Left lung (tissue), 4 donors: ENCODE measurements at regions not wholly inside any gene's neighbourhood (a gene's known extent, or its start where the extent isn't known, plus 50 kb on each side); places are given as distances from the start of the nearest gene placed in this dataset.

ENCODE experiments used
- ATAC-seq: fragments of 200-7000 bp; cut with Tn5 transposase; one replicate; pipeline ENCODE4 v1.9.1; 2020; ENCODE audit warnings: moderate library complexity
- DNase-seq, 4 donors: peaks; one replicate each; pipeline ENCODE4 v3.0.0-alpha.2; 2013 to 2020
- H3K27ac ChIP-seq, 2 donors: fragments of 200-600 bp; sonication (generic) in 1 of 2; one replicate each; pipeline versions ENCODE4 v1.5.0 to v1.8.0; 2020 to 2021
- H3K27me3 ChIP-seq, 2 donors: fragments of 200-600 bp; sonication (generic) in 1 of 2; one replicate each; pipeline versions ENCODE4 v1.5.0 to v1.8.0; 2020 to 2021
- H3K36me3 ChIP-seq, 2 donors: fragments of 200-600 bp; sonication (generic) in 1 of 2; one replicate each; pipeline versions ENCODE4 v1.5.0 to v1.8.0; 2020 to 2021
- H3K4me1 ChIP-seq, 2 donors: fragments of 200-600 bp; one replicate each; pipeline ENCODE4 v1.8.0; 2021
- H3K4me3 ChIP-seq, 2 donors: fragments of 200-600 bp; sonication (generic) in 1 of 2; one replicate each; pipeline versions ENCODE4 v1.5.0 to v1.8.0; 2020 to 2021; ENCODE audit warnings: mild to moderate bottlenecking in 1 of 2
- H3K9me3 ChIP-seq, 2 donors: fragments of 200-600 bp; sonication (generic) in 1 of 2; one replicate each; pipeline versions ENCODE4 v1.5.0 to v1.8.0; 2020 to 2021
- CTCF ChIP-seq, 2 donors: fragments of 200-600 bp; sonication (generic) in 1 of 2; IDR thresholded peaks; one replicate each; pipeline versions ENCODE4 v1.5.0 to v1.8.0; 2021; ENCODE audit warnings: antibody characterized with exemption in 2 of 2
- intact Hi-C, 2 donors: fragments of 100-400 bp; cut with DNase I; formaldehyde crosslinking; loops; one replicate each; pipeline versions ENCODE4 v1.11.2 to v1.14.2; 2022
- donor health status: DM: no; HTN: yes; CAD: no.
- donor health status: DM: no; HTN: no; CAD: no.

- H3K27me3 ChIP-seq, result no peaks in the 10 kb centered on the region
- DNase-seq, result no peak
- no peak for TF ChIP-seq CTCF (IDR thresholded peaks at IDR 0.05)
- intact Hi-C loops, result loop anchor here in 1 of 2 donors (10.0 kb wide), 1 partner anchor 361 kb away; no protein-coding TSS in a partner anchor
- no peaks in the 10 kb centered on the region for H3K36me3 ChIP-seq
- no peak overlapping the region for H3K4me3 ChIP-seq
- no peak for ATAC-seq
- peaks cover 6% of the 10 kb centered on the region in 2 donors for H3K4me1 ChIP-seq
- no peaks in the 10 kb centered on the region for H3K9me3 ChIP-seq
- no peak overlapping the region for H3K27ac ChIP-seq
These were observed 113.1 kb upstream of the ARHGAP42 start for GRCh38 chr11:100573911-100574513.

GRCh38 chr11:100574894-100575769, 112.0 kb upstream of the ARHGAP42 start:
- no peak overlapping the region for H3K4me3 ChIP-seq
- H3K36me3 ChIP-seq, result no peaks in the 10 kb centered on the region
- H3K4me1 ChIP-seq, result peaks cover 6% of the 10 kb centered on the region in 2 donors
- no peaks in the 10 kb centered on the region for H3K27me3 ChIP-seq
- DNase-seq, result peak in 1 of 4 donors; percentile 31
- intact Hi-C loops, result loop anchor here in 1 of 2 donors (10.0 kb wide), 1 partner anchor 360 kb away; no protein-coding TSS in a partner anchor
- no peak overlapping the region for H3K27ac ChIP-seq
- no peaks in the 10 kb centered on the region for H3K9me3 ChIP-seq
- peak; percentile 56 for ATAC-seq
- no peak for TF ChIP-seq CTCF (IDR thresholded peaks at IDR 0.05)

- H3K4me1 ChIP-seq, result peaks cover 6% of the 10 kb centered on the region in 2 donors
- ATAC-seq, result peak; percentile 94
- peak; percentile 37 to 64 for TF ChIP-seq CTCF (IDR thresholded peaks at IDR 0.05)
- H3K27me3 ChIP-seq, result no peaks in the 10 kb centered on the region
- intact Hi-C loops, result loop anchor here in 1 of 2 donors (10.0 kb wide), 1 partner anchor 359 kb away; no protein-coding TSS in a partner anchor
- H3K27ac ChIP-seq, result no peak overlapping the region
- peak in 2 of 4 donors; percentile 49 to 68 for DNase-seq
- no peak overlapping the region for H3K4me3 ChIP-seq
- H3K36me3 ChIP-seq, result no peaks in the 10 kb centered on the region
- no peaks in the 10 kb centered on the region for H3K9me3 ChIP-seq
These were observed 111.0 kb upstream of the ARHGAP42 start for GRCh38 chr11:100575860-100576717.

- TF ChIP-seq CTCF (IDR thresholded peaks at IDR 0.05), result peak in 1 of 2 donors; percentile 2
- Histone ChIP-seq H3K9me3 (no peaks in the 10 kb centered on the region), H3K27ac (no peak overlapping the region), H3K36me3 (no peaks in the 10 kb centered on the region), H3K4me3 (no peak overlapping the region), H3K4me1 (peaks cover 6% of the 10 kb centered on the region in 2 donors), H3K27me3 (no peaks in the 10 kb centered on the region)
- intact Hi-C loops, result loop anchor here in 1 of 2 donors (10.0 kb wide), 1 partner anchor 358 kb away; no protein-coding TSS in a partner anchor
- DNase-seq, result no peak
- ATAC-seq, result no peak
These were observed 110.4 kb upstream of the ARHGAP42 start for GRCh38 chr11:100576718-100577021.
